ENCODE measurements at regions not wholly inside any gene's neighbourhood (a gene's known extent, or its start where the extent isn't known, plus 50 kb on each side); places are given as distances from the start of the nearest gene placed in this dataset.
"Not testable (repeated sequence)": the region's sequence is repeated elsewhere in the genome, so short reads cannot be mapped to it uniquely, and the experiment has no call there.

GRCh38 chr3:168660879-168661657 lies 565.3 kb upstream of the GOLIM4 start:
- DNase-seq (ENCODE audit: low read depth in 4 of 4, low spot score in 1 of 4) = not testable (repeated sequence)

GRCh38 chr3:168659015-168659414 lies 563.3 kb upstream of the GOLIM4 start:
- DNase-seq (ENCODE audit: low read depth in 4 of 4, low spot score in 1 of 4) = no peak

- no peak for DNase-seq (ENCODE audit: low read depth in 4 of 4, low spot score in 1 of 4)
These were observed 559.9 kb upstream of the GOLIM4 start for GRCh38 chr3:168655611-168656010.

GRCh38 chr3:168654700-168655099 lies 559.0 kb upstream of the GOLIM4 start:
- DNase-seq (ENCODE audit: low read depth in 4 of 4, low spot score in 1 of 4) = no peak

GRCh38 chr3:168653255-168653654 lies 557.5 kb upstream of the GOLIM4 start:
- no peak for DNase-seq (ENCODE audit: low read depth in 4 of 4, low spot score in 1 of 4)

- DNase-seq (ENCODE audit: low read depth in 4 of 4, low spot score in 1 of 4) = no peak
These were observed 552.6 kb upstream of the GOLIM4 start for GRCh38 chr3:168648321-168648720.

GRCh38 chr3:168647582-168647981 lies 551.9 kb upstream of the GOLIM4 start:
- no peak for DNase-seq (ENCODE audit: low read depth in 4 of 4, low spot score in 1 of 4)

GRCh38 chr3:168645180-168645579 lies 549.5 kb upstream of the GOLIM4 start:
- no peak for DNase-seq (ENCODE audit: low read depth in 4 of 4, low spot score in 1 of 4)

- DNase-seq (ENCODE audit: low read depth in 4 of 4, low spot score in 1 of 4) = no peak
These were observed 532.8 kb upstream of the GOLIM4 start for GRCh38 chr3:168628549-168628948.

GRCh38 chr3:168625477-168625876 lies 529.8 kb upstream of the GOLIM4 start:
- DNase-seq (ENCODE audit: low read depth in 4 of 4, low spot score in 1 of 4) = no peak

GRCh38 chr3:168624892-168625448 lies 529.2 kb upstream of the GOLIM4 start:
- no peak for DNase-seq (ENCODE audit: low read depth in 4 of 4, low spot score in 1 of 4)

GRCh38 chr3:168624195-168624594 lies 528.5 kb upstream of the GOLIM4 start:
- no peak for DNase-seq (ENCODE audit: low read depth in 4 of 4, low spot score in 1 of 4)

- DNase-seq (ENCODE audit: low read depth in 4 of 4, low spot score in 1 of 4) = no peak
These were observed 527.1 kb upstream of the GOLIM4 start for GRCh38 chr3:168622795-168623194.

GRCh38 chr3:168620854-168621253 lies 525.1 kb upstream of the GOLIM4 start:
- no peak for DNase-seq (ENCODE audit: low read depth in 4 of 4, low spot score in 1 of 4)

- DNase-seq (ENCODE audit: low read depth in 4 of 4, low spot score in 1 of 4) = no peak
These were observed 523.2 kb upstream of the GOLIM4 start for GRCh38 chr3:168618827-168619470.

GRCh38 chr3:168617658-168618057 lies 521.9 kb upstream of the GOLIM4 start:
- no peak for DNase-seq (ENCODE audit: low read depth in 4 of 4, low spot score in 1 of 4)

- no peak for DNase-seq (ENCODE audit: low read depth in 4 of 4, low spot score in 1 of 4)
These were observed 521.2 kb upstream of the GOLIM4 start for GRCh38 chr3:168616915-168617314.

GRCh38 chr3:168615493-168616020 lies 519.8 kb upstream of the GOLIM4 start:
- no peak for DNase-seq (ENCODE audit: low read depth in 4 of 4, low spot score in 1 of 4)

GRCh38 chr3:168613151-168613550 lies 517.4 kb upstream of the GOLIM4 start:
- DNase-seq (ENCODE audit: low read depth in 4 of 4, low spot score in 1 of 4) = no peak

- DNase-seq (ENCODE audit: low read depth in 4 of 4, low spot score in 1 of 4) = no peak
These were observed 516.9 kb upstream of the GOLIM4 start for GRCh38 chr3:168612671-168613070.

GRCh38 chr3:168611826-168612225 lies 516.1 kb upstream of the GOLIM4 start:
- DNase-seq (ENCODE audit: low read depth in 4 of 4, low spot score in 1 of 4) = no peak

- no peak for DNase-seq (ENCODE audit: low read depth in 4 of 4, low spot score in 1 of 4)
These were observed 513.2 kb upstream of the GOLIM4 start for GRCh38 chr3:168608926-168609325.

Measured in stimulated activated CD4-positive, alpha-beta T cell treated with anti-CD3 and anti-CD28 coated beads, Interleukin-1b, Interleukin-23, amount 100 ng/mL, for 24 hours (primary cell).